Suprapubic skin (tissue), 4 donors: ENCODE measurements at regions not wholly inside any gene's neighbourhood (a gene's known extent, or its start where the extent isn't known, plus 50 kb on each side); places are given as distances from the start of the nearest gene placed in this dataset.

ENCODE experiments used
- DNase-seq, 2 donors: peaks; one replicate each; pipeline ENCODE4 v3.0.0-alpha.2; 2019; ENCODE audit warnings: low spot score in 2 of 2
- H3K27ac ChIP-seq: fragments of 200-600 bp; sonication (generic); one replicate; pipeline ENCODE4 v1.5.1; 2019
- H3K27me3 ChIP-seq: fragments of 200-600 bp; sonication (generic); one replicate; pipeline ENCODE4 v1.5.1; 2019
- H3K36me3 ChIP-seq: fragments of 200-600 bp; sonication (generic); one replicate; pipeline ENCODE4 v1.5.1; 2019
- H3K4me1 ChIP-seq: fragments of 200-600 bp; sonication (generic); one replicate; pipeline ENCODE4 v1.5.1; 2019
- H3K4me3 ChIP-seq: fragments of 200-600 bp; sonication (generic); one replicate; pipeline ENCODE4 v1.5.1; 2019; ENCODE audit warnings: mild to moderate bottlenecking
- H3K9me3 ChIP-seq: fragments of 200-600 bp; sonication (generic); one replicate; pipeline ENCODE4 v1.5.1; 2019
- EP300 ChIP-seq: sonication (generic); formaldehyde crosslinking; IDR thresholded peaks from one replicate; pipeline ENCODE4 v1.6.1; 2017; ENCODE audit warnings: antibody characterized with exemption
- POLR2A ChIP-seq, 2 donors: fragments of 450-650 bp; IDR thresholded peaks; one replicate each; pipeline ENCODE4 v1.6.1; 2017; ENCODE audit warnings: antibody characterized with exemption in 2 of 2, mild to moderate bottlenecking in 2 of 2, moderate library complexity in 2 of 2
- POLR2AphosphoS5 ChIP-seq, 3 donors: sonication (generic); formaldehyde crosslinking; IDR thresholded peaks; one replicate each; pipeline ENCODE4 v1.6.1; 2017; ENCODE audit warnings: antibody characterized with exemption in 3 of 3
- WGBS: methylation state at CpG from one replicate; pipeline ENCODE4 v1.1.5; 2018; 5-methylcytosine and 5-hydroxymethylcytosine counted together
- TF ChIP-seq, protein P1 (sequence below), 2 donors: fragments of 200-600 bp in 1 of 2; fragments of 450-650 bp in 1 of 2; sonication (generic) in 1 of 2; IDR thresholded peaks; one replicate each; pipeline ENCODE4 v1.5.1; 2016 to 2019; ENCODE audit warnings: antibody characterized with exemption in 2 of 2, mild to moderate bottlenecking in 1 of 2, moderate library complexity in 1 of 2

DNA sequence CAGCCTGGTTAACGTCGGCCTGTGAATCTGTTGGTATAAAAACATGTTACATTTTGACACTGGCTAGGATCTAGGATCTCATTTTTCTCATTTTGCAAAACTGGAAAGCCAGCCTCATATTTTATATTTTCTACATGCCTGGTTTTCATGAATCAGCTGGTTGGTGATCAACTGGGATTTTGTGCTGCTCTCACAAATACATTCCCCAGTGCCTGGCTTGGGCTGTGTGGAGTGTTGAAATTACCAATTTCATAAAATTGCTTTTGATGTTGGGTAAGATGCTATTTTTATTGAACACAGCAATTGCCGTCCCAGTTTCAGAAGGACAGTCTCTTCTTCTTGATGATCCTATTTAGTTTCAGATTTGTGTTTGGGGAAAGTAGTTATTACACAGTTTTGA is 604.3 kb downstream of the TAFA4 start:
- 89% methylated on average over 3 of the region's 3 CpGs for WGBS

DNA sequence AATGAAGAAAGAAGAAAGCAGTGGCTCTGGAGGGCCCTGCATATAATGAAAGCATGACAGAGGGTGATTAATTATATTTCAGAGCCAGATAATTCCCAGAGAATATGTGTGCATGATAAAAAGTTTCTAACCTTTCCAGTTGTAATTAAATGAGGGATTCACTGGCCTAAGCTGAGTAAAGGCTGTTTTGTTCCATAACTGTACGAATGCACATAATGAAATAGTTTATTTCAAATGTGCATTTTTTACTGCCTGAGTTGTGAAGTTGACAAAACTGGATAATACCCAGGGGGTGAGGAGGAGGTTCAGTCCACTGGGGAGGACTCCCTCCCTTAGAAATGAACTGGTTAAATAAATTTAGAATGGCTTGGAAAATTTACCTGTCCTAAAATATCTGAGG is 616.4 kb downstream of the TAFA4 start:
- Histone ChIP-seq H3K4me1 (no peaks in the 10 kb centered on the region), H3K27ac (no peak overlapping the region), H3K36me3 (no peaks in the 10 kb centered on the region), H3K4me3 (no peak overlapping the region), H3K27me3 (no peaks in the 10 kb centered on the region), H3K9me3 (peaks cover 5% of the 10 kb centered on the region)
- DNase-seq = no peak
- TF ChIP-seq, protein P1, sequence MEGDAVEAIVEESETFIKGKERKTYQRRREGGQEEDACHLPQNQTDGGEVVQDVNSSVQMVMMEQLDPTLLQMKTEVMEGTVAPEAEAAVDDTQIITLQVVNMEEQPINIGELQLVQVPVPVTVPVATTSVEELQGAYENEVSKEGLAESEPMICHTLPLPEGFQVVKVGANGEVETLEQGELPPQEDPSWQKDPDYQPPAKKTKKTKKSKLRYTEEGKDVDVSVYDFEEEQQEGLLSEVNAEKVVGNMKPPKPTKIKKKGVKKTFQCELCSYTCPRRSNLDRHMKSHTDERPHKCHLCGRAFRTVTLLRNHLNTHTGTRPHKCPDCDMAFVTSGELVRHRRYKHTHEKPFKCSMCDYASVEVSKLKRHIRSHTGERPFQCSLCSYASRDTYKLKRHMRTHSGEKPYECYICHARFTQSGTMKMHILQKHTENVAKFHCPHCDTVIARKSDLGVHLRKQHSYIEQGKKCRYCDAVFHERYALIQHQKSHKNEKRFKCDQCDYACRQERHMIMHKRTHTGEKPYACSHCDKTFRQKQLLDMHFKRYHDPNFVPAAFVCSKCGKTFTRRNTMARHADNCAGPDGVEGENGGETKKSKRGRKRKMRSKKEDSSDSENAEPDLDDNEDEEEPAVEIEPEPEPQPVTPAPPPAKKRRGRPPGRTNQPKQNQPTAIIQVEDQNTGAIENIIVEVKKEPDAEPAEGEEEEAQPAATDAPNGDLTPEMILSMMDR (IDR thresholded peaks at IDR 0.05) = no peak
- TF ChIP-seq POLR2AphosphoS5 (IDR thresholded peaks at IDR 0.05) (no peak), EP300 (no peak), POLR2A (IDR thresholded peaks at IDR 0.05) (no peak)
- 57% methylated on average over 1 of the region's 1 CpG for WGBS

More for the DNA sequence above, 604.3 kb downstream of the TAFA4 start:
- H3K9me3 ChIP-seq = no peaks in the 10 kb centered on the region
- no peak for DNase-seq
- no peaks in the 10 kb centered on the region for H3K27me3 ChIP-seq
- no peak overlapping the region for H3K27ac ChIP-seq
- H3K4me1 ChIP-seq = no peaks in the 10 kb centered on the region
- no peak overlapping the region for H3K4me3 ChIP-seq
- no peaks in the 10 kb centered on the region for H3K36me3 ChIP-seq
- TF ChIP-seq EP300 = no peak

DNA sequence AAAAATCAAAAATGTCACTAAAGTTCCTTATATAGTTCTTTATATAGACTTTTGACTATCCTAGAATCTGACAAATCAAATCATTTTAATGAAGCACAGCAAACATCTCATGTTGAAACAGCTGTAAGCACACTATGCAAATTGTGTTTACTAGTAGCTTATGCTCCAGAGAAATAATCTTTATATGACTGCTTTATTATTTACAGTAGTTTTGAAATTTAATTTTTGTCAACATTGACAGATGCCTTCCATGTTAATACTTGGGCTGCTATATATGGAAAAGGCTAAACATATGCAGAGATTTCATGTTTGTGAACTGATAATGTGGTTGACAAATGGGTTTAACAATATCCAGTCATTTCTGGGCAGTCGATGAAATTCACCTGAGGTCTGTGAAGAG is 616.8 kb downstream of the TAFA4 start:
- peaks cover 5% of the 10 kb centered on the region for H3K9me3 ChIP-seq
- 76% methylated on average over 1 of the region's 1 CpG for WGBS
- H3K36me3 ChIP-seq = no peaks in the 10 kb centered on the region
- DNase-seq = no peak
- no peaks in the 10 kb centered on the region for H3K4me1 ChIP-seq
- H3K4me3 ChIP-seq = no peak overlapping the region
- TF ChIP-seq EP300 = no peak
- TF ChIP-seq POLR2AphosphoS5 (IDR thresholded peaks at IDR 0.05) = no peak
- TF ChIP-seq, protein P1 (IDR thresholded peaks at IDR 0.05) = no peak
- TF ChIP-seq POLR2A (IDR thresholded peaks at IDR 0.05) = no peak
- no peak overlapping the region for H3K27ac ChIP-seq
- H3K27me3 ChIP-seq = no peaks in the 10 kb centered on the region

DNA sequence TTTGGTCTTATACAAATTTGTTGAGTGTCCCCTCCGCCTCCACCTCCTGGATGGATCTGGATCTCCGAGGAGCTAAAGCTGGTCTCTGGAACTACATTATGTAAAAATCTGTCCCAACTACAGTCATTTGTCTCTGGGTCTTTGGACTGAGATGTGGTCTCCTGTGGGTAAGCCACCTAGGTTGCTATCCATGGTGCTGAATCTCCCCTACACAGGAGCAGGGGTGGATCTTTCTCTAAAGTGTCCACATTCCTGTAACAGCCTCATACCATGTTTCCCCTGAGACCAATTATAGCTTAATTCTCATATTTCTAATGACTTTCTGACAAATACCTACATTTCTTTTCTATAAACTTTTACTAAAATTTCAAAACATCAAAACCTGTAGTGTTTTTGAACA is 625.8 kb downstream of the TAFA4 start:
- H3K27me3 ChIP-seq = no peaks in the 10 kb centered on the region
- TF ChIP-seq POLR2A (IDR thresholded peaks at IDR 0.05) (no peak), POLR2AphosphoS5 (IDR thresholded peaks at IDR 0.05) (no peak), EP300 (no peak)
- TF ChIP-seq, protein P1 (IDR thresholded peaks at IDR 0.05) = no peak
- DNase-seq = no peak
- no peak overlapping the region for H3K27ac ChIP-seq
- H3K4me3 ChIP-seq = no peak overlapping the region
- no peaks in the 10 kb centered on the region for H3K9me3 ChIP-seq
- H3K4me1 ChIP-seq = no peaks in the 10 kb centered on the region
- 79% methylated on average over 2 of the region's 2 CpGs for WGBS
- H3K36me3 ChIP-seq = no peaks in the 10 kb centered on the region

DNA sequence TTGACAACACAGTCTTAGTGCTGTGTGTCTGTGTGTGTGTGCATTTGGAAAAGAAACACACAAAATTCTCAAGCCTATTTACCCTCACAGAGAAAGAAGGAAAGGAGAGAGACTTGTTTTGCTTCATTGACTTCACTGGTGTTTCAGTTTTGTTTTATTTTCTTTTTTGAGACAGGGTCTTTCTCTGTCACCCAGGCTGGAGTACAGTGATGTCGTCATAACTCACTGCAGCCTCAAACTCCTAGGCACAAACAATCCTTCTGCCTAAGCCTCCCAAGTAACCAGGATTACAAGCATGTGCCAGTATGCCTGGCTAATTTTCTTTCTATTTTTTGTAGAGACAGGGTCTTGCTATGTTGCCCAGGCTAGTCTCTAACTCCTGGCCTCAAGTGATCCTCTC is 636.9 kb downstream of the TAFA4 start:
- Histone ChIP-seq H3K27me3 (no peaks in the 10 kb centered on the region), H3K9me3 (no peaks in the 10 kb centered on the region), H3K27ac (no peak overlapping the region), H3K4me3 (no peak overlapping the region), H3K4me1 (no peaks in the 10 kb centered on the region), H3K36me3 (no peaks in the 10 kb centered on the region)
- WGBS = 89% methylated on average over 1 of the region's 1 CpG
- DNase-seq = no peak
- TF ChIP-seq, protein P1 (IDR thresholded peaks at IDR 0.05) = no peak
- no peak for TF ChIP-seq POLR2AphosphoS5 (IDR thresholded peaks at IDR 0.05)
- no peak for TF ChIP-seq POLR2A (IDR thresholded peaks at IDR 0.05)
- TF ChIP-seq EP300 = no peak

DNA sequence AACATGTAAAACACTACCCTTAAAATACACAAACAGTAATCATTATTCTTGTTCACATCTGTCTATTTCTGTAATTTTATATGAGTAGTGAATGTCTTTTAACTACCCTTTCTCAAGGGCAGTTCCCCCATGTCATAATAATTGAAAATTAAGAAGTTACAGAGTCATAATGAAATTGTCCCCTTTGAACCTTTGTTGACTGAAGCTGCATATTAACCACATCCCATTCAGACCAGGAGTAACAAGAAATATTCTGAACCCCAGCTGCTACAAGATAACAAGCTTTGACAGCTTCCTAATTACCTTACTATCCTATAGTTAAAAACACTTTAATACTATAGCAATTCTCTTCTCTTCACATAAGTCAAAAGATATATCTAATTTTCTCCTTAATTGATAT is 635.9 kb upstream of the SUCLG2 start:
- Histone ChIP-seq H3K4me1 (no peaks in the 10 kb centered on the region), H3K36me3 (no peaks in the 10 kb centered on the region), H3K27ac (no peak overlapping the region), H3K4me3 (no peak overlapping the region), H3K27me3 (no peaks in the 10 kb centered on the region), H3K9me3 (no peaks in the 10 kb centered on the region)
- no peak for DNase-seq
- TF ChIP-seq EP300 (no peak), POLR2A (IDR thresholded peaks at IDR 0.05) (no peak), POLR2AphosphoS5 (IDR thresholded peaks at IDR 0.05) (no peak)
- TF ChIP-seq, protein P1 (IDR thresholded peaks at IDR 0.05) = no peak
